NCI-H226 (cell line): ENCODE measurements at regions not wholly inside any gene's neighbourhood (a gene's known extent, or its start where the extent isn't known, plus 50 kb on each side); places are given as distances from the start of the nearest gene placed in this dataset.

Experiments used
- DNase-seq: peaks from one replicate; pipeline ENCODE4 v3.0.0-alpha.2; 2015

- no peak for DNase-seq
These were observed 309.9 kb downstream of the CHRM3 start for GRCh38 chr1:239696317-239696716.

GRCh38 chr1:239700667-239701066, 314.3 kb downstream of the CHRM3 start:
- peak; percentile 25 for DNase-seq

- DNase-seq, result no peak
These were observed 316.7 kb downstream of the CHRM3 start for GRCh38 chr1:239703075-239703474.

- no peak for DNase-seq
These were observed 320.0 kb downstream of the CHRM3 start for GRCh38 chr1:239706245-239706892.

GRCh38 chr1:239707615-239708014, 321.2 kb downstream of the CHRM3 start:
- DNase-seq, result no peak

- DNase-seq, result no peak
These were observed 322.3 kb downstream of the CHRM3 start for GRCh38 chr1:239708622-239709021.

- no peak for DNase-seq
These were observed 325.4 kb downstream of the CHRM3 start for GRCh38 chr1:239711768-239712167.

- DNase-seq, result peak; percentile 3
These were observed 330.9 kb downstream of the CHRM3 start for GRCh38 chr1:239717097-239717917.

- DNase-seq, result no peak
These were observed 331.5 kb downstream of the CHRM3 start for GRCh38 chr1:239717918-239718184.

GRCh38 chr1:239718571-239718970, 332.2 kb downstream of the CHRM3 start:
- DNase-seq, result no peak

GRCh38 chr1:239718997-239719628, 332.7 kb downstream of the CHRM3 start:
- DNase-seq, result no peak

- no peak for DNase-seq
These were observed 333.4 kb downstream of the CHRM3 start for GRCh38 chr1:239719642-239720258.

GRCh38 chr1:239722035-239722434, 335.7 kb downstream of the CHRM3 start:
- DNase-seq, result no peak

GRCh38 chr1:239723776-239724367, 337.5 kb downstream of the CHRM3 start:
- DNase-seq, result no peak

- no peak for DNase-seq
These were observed 339.0 kb downstream of the CHRM3 start for GRCh38 chr1:239725371-239725770.

- no peak for DNase-seq
These were observed 339.6 kb downstream of the CHRM3 start for GRCh38 chr1:239725933-239726332.

- DNase-seq, result no peak
These were observed 344.0 kb downstream of the CHRM3 start for GRCh38 chr1:239730378-239730777.

GRCh38 chr1:239731082-239731748, 344.8 kb downstream of the CHRM3 start:
- DNase-seq, result no peak

GRCh38 chr1:239732770-239733169, 346.4 kb downstream of the CHRM3 start:
- no peak for DNase-seq

GRCh38 chr1:239733995-239734394, 347.6 kb downstream of the CHRM3 start:
- DNase-seq, result no peak

- DNase-seq, result no peak
These were observed 348.7 kb downstream of the CHRM3 start for GRCh38 chr1:239735111-239735510.

GRCh38 chr1:239736479-239736878, 350.1 kb downstream of the CHRM3 start:
- DNase-seq, result no peak

GRCh38 chr1:239739375-239739774, 352.3 kb upstream of the FMN2 start:
- no peak for DNase-seq
